Heart left ventricle (tissue), 16 donors: ENCODE measurements at regions not wholly inside any gene's neighbourhood (a gene's known extent, or its start where the extent isn't known, plus 50 kb on each side); places are given as distances from the start of the nearest gene placed in this dataset.

Experiments
- ATAC-seq, 4 donors: fragments of 200-7000 bp; cut with Tn5 transposase; one replicate each; pipeline ENCODE4 v1.9.1; 2020 to 2022; ENCODE audit warnings: moderate library complexity in 4 of 4, mild to moderate bottlenecking in 3 of 4, moderate number of reproducible peaks in 1 of 4
- DNase-seq, 5 donors: peaks; one replicate each; pipeline ENCODE4 v3.0.0-alpha.2; 2020
- H3K27ac ChIP-seq, 12 donors: fragments of 200-600 bp; sonication (generic) in 4 of 12; one replicate each; pipeline versions ENCODE4 v1.5.0 to v1.8.0; 2016 to 2022; ENCODE audit warnings: mild to moderate bottlenecking in 2 of 12
- H3K27me3 ChIP-seq, 9 donors: fragments of 200-600 bp; sonication (generic) in 2 of 9; one replicate each; pipeline versions ENCODE4 v1.5.1 to v1.8.0; 2016 to 2022; ENCODE audit warnings: mild to moderate bottlenecking in 3 of 9
- H3K36me3 ChIP-seq, 9 donors: fragments of 200-600 bp; sonication (generic) in 2 of 9; one replicate each; pipeline versions ENCODE4 v1.5.0 to v1.8.0; 2018 to 2022; ENCODE audit warnings: mild to moderate bottlenecking in 2 of 9
- H3K4me1 ChIP-seq, 12 donors: fragments of 200-600 bp; sonication (generic) in 4 of 12; one replicate each; pipeline versions ENCODE4 v1.5.0 to v1.8.0; 2016 to 2022; ENCODE audit warnings: mild to moderate bottlenecking in 3 of 12
- H3K4me3 ChIP-seq, 12 donors: fragments of 200-600 bp; sonication (generic) in 4 of 12; one replicate each; pipeline versions ENCODE4 v1.5.0 to v1.8.0; 2017 to 2022; ENCODE audit warnings: mild to moderate bottlenecking in 9 of 12, moderate library complexity in 4 of 12
- H3K9me3 ChIP-seq, 12 donors: fragments of 200-600 bp; sonication (generic) in 4 of 12; one replicate each; pipeline versions ENCODE4 v1.5.0 to v1.8.0; 2016 to 2022; ENCODE audit warnings: mild to moderate bottlenecking in 1 of 12
- POLR2A ChIP-seq, 2 donors: fragments of 450-650 bp; IDR thresholded peaks; one replicate each; pipeline ENCODE4 v1.6.1; 2017; ENCODE audit warnings: antibody characterized with exemption in 2 of 2, mild to moderate bottlenecking in 2 of 2, moderate library complexity in 2 of 2
- WGBS, 4 donors: extraction: QIAGEN DNeasy Blood & Tissue Kit in 2 of 4; methylation state at CpG; one replicate each; pipeline versions ENCODE4 v1.1.5 to v1.1.7; 2013 to 2018; 5-methylcytosine and 5-hydroxymethylcytosine counted together
- intact Hi-C, 10 donors: fragments of 100-400 bp; cut with DNase I; formaldehyde crosslinking; loops; one replicate each; pipeline versions ENCODE4 v1.11.1 to v1.14.2; 2022
- TF ChIP-seq, protein P1 (sequence below), 12 donors: fragments of 200-600 bp; sonication (generic) in 4 of 12; IDR thresholded peaks; one replicate each; pipeline versions ENCODE4 v1.5.0 to v1.8.0; 2018 to 2022; ENCODE audit warnings: antibody characterized with exemption in 12 of 12, mild to moderate bottlenecking in 5 of 12
- donor health status: ischemic (EF 13 %, LVEDD 7.1; RV severe dilation, severe dysfunction).
- donor health status: healthy with polysubstance abuse.
- donor health status: DM: no; HTN: yes; CAD: no.
- donor health status: DM: no; HTN: no; CAD: no.
- donor health status: ischemic (EF 25% LVEDD 6.9; RV normal size, moderate dysfunction).
- donor health status: ischemic (EF 25% LVEDD 5.7; RV mildly dilated, moderate dysfunction).
- donor health status: healthy.
- donor health status: DM: yes; HTN: yes; CAD: no.
- donor health status: ischemic (EF 35%, LVEDD 5.7; RV mildly dilated, moderate dysfunction).
- donor health status: nonischemic (EF 11% LVEDD 7.7; RV severe dilation, severe dysfunction).
- donor health status: DM: yes; HTN: yes; CAD: no.
- donor health status: PGD.
- donor health status: ischemic (EF 29% LVEDD 5.4; RV normal size, mild dysfunction).
- donor health status: nonischemic (EF 23%, LVEDD 6.1; RV moderate dilation, normal function).

DNA sequence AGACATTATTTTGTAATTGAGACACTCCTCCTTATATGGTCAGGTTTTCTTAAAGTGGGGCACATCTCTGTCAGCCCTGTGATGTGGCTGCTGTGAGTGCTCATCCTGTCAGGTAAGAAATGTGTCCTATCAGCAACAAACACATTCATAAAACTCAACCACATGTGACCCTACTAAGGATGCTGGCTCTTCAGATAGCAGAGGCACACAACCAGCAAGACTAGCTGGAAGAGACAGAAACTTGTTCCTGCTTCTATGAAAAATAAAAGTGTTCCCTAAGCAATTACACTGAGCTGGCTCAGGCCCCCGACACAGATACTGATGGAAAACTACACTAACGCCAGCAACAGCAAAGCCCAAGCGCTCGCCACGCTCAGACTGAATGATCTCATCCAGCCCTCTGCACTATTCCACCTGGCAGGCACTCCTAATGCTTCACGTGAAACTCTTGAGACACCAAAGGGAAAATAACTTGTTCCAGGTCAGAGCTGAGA is 49.8 kb upstream of the CYP2D6 start:
- WGBS, 4 donors: 54 to 63% (median 58%) methylated on average over 6 of the region's 6 CpGs
- Histone ChIP-seq H3K27ac (peak overlapping the region in 2 of 12 donors; percentile 26 to 50), H3K27me3 (no peaks in the 10 kb centered on the region), H3K4me1 (peaks cover 0 to 14% (median 8%) of the 10 kb centered on the region in 12 donors), H3K9me3 (no peaks in the 10 kb centered on the region), H3K36me3 (peaks cover 0 to 15% (median 0%) of the 10 kb centered on the region in 9 donors), H3K4me3 (no peak overlapping the region)
- TF ChIP-seq POLR2A (IDR thresholded peaks at IDR 0.05): no peak
- TF ChIP-seq, protein P1, sequence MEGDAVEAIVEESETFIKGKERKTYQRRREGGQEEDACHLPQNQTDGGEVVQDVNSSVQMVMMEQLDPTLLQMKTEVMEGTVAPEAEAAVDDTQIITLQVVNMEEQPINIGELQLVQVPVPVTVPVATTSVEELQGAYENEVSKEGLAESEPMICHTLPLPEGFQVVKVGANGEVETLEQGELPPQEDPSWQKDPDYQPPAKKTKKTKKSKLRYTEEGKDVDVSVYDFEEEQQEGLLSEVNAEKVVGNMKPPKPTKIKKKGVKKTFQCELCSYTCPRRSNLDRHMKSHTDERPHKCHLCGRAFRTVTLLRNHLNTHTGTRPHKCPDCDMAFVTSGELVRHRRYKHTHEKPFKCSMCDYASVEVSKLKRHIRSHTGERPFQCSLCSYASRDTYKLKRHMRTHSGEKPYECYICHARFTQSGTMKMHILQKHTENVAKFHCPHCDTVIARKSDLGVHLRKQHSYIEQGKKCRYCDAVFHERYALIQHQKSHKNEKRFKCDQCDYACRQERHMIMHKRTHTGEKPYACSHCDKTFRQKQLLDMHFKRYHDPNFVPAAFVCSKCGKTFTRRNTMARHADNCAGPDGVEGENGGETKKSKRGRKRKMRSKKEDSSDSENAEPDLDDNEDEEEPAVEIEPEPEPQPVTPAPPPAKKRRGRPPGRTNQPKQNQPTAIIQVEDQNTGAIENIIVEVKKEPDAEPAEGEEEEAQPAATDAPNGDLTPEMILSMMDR (IDR thresholded peaks at IDR 0.05): no peak
- intact Hi-C loops: loop anchor here in 2 of 10 donors (10.0 kb wide), 1 partner anchor 84 kb away; no protein-coding TSS in a partner anchor
- ATAC-seq (peak in 3 of 4 donors; percentile 58 to 76 (median 72)), DNase-seq (peak in 1 of 5 donors; percentile 43)
